LoVo (cell line): ENCODE measurements at regions not wholly inside any gene's neighbourhood (a gene's known extent, or its start where the extent isn't known, plus 50 kb on each side); places are given as distances from the start of the nearest gene placed in this dataset.

Experiments used
- DNase-seq: peaks from one replicate; pipeline ENCODE4 v3.0.0-alpha.2; 2016; ENCODE audit warnings: low spot score

- DNase-seq, result no peak
Observed at GRCh38 chr18:44061438-44061837, 619.2 kb upstream of the SETBP1 start.

- DNase-seq, result no peak
Observed at GRCh38 chr18:44062345-44062744, 618.3 kb upstream of the SETBP1 start.

- DNase-seq, result no peak
Observed at GRCh38 chr18:44065206-44065605, 615.5 kb upstream of the SETBP1 start.

GRCh38 chr18:44066541-44066940 lies 614.1 kb upstream of the SETBP1 start:
- DNase-seq, result no peak

- DNase-seq, result no peak
Observed at GRCh38 chr18:44067186-44067585, 613.5 kb upstream of the SETBP1 start.

- DNase-seq, result no peak
Observed at GRCh38 chr18:44075038-44075437, 605.6 kb upstream of the SETBP1 start.

- no peak for DNase-seq
Observed at GRCh38 chr18:44079606-44080005, 601.1 kb upstream of the SETBP1 start.

GRCh38 chr18:44080054-44080453 lies 600.6 kb upstream of the SETBP1 start:
- no peak for DNase-seq

- DNase-seq, result no peak
Observed at GRCh38 chr18:44089732-44090131, 591.0 kb upstream of the SETBP1 start.

- no peak for DNase-seq
Observed at GRCh38 chr18:44090453-44090852, 590.2 kb upstream of the SETBP1 start.

- no peak for DNase-seq
Observed at GRCh38 chr18:44093253-44093652, 587.4 kb upstream of the SETBP1 start.

GRCh38 chr18:44096016-44096415 lies 584.7 kb upstream of the SETBP1 start:
- DNase-seq, result no peak

- no peak for DNase-seq
Observed at GRCh38 chr18:44098551-44099098, 582.1 kb upstream of the SETBP1 start.

GRCh38 chr18:44107187-44107586 lies 573.5 kb upstream of the SETBP1 start:
- DNase-seq, result no peak

- no peak for DNase-seq
Observed at GRCh38 chr18:44111337-44111736, 569.4 kb upstream of the SETBP1 start.

- DNase-seq, result no peak
Observed at GRCh38 chr18:44117821-44118220, 562.9 kb upstream of the SETBP1 start.

- no peak for DNase-seq
Observed at GRCh38 chr18:44119607-44120006, 561.1 kb upstream of the SETBP1 start.

- no peak for DNase-seq
Observed at GRCh38 chr18:44123743-44124142, 556.9 kb upstream of the SETBP1 start.

GRCh38 chr18:44125446-44125845 lies 555.2 kb upstream of the SETBP1 start:
- no peak for DNase-seq

GRCh38 chr18:44126598-44126997 lies 554.1 kb upstream of the SETBP1 start:
- DNase-seq, result no peak

- no peak for DNase-seq
Observed at GRCh38 chr18:44128365-44128764, 552.3 kb upstream of the SETBP1 start.

- no peak for DNase-seq
Observed at GRCh38 chr18:44130376-44130942, 550.2 kb upstream of the SETBP1 start.

- DNase-seq, result no peak
Observed at GRCh38 chr18:44133483-44133882, 547.2 kb upstream of the SETBP1 start.

GRCh38 chr18:44134447-44134846 lies 546.2 kb upstream of the SETBP1 start:
- DNase-seq, result no peak
